Small intestine (tissue), 7 donors: ENCODE measurements at regions not wholly inside any gene's neighbourhood (a gene's known extent, or its start where the extent isn't known, plus 50 kb on each side); places are given as distances from the start of the nearest gene placed in this dataset.

ENCODE experiments used
- DNase-seq, 2 donors: peaks; one replicate each; pipeline versions ENCODE4 v3.0.0 to v3.0.0-alpha.2; 2013
- FAIRE-seq: peaks from 2 replicates; lab custom pipeline; 2012; peaks lifted over from hg19 to GRCh38; lab: Jason Lieb, UNC
- H3K27ac ChIP-seq, 3 donors: one replicate each; pipeline ENCODE4 v1.5.1; 2013; ENCODE audit warnings: low read length in 2 of 3, mild to moderate bottlenecking in 2 of 3, control low read depth in 1 of 3, inconsistent platforms in 1 of 3, low read depth in 1 of 3, moderate library complexity in 1 of 3
- H3K27me3 ChIP-seq, 3 donors: one replicate each; pipeline ENCODE4 v1.6.1; 2013; ENCODE audit warnings: low read length in 3 of 3, inconsistent platforms in 1 of 3; ENCODE audit not compliant: control insufficient read depth in 3 of 3, insufficient read depth in 3 of 3
- H3K36me3 ChIP-seq, 3 donors: one replicate each; pipeline ENCODE4 v1.6.1; 2013; ENCODE audit warnings: low read length in 3 of 3, inconsistent platforms in 1 of 3, low read depth in 1 of 3, mild to moderate bottlenecking in 1 of 3, moderate library complexity in 1 of 3; ENCODE audit not compliant: control insufficient read depth in 3 of 3, insufficient read depth in 2 of 3
- H3K4me1 ChIP-seq, 3 donors: one replicate each; pipeline ENCODE4 v1.6.1; 2013; ENCODE audit warnings: low read length in 2 of 3, inconsistent platforms in 1 of 3, low read depth in 1 of 3, mild to moderate bottlenecking in 1 of 3, moderate library complexity in 1 of 3; ENCODE audit not compliant: control insufficient read depth in 3 of 3, insufficient read depth in 2 of 3
- H3K4me3 ChIP-seq, 3 donors: one replicate each; pipeline ENCODE4 v1.5.1; 2013; ENCODE audit warnings: low read length in 3 of 3, control low read depth in 1 of 3, inconsistent platforms in 1 of 3, low read depth in 1 of 3, mild to moderate bottlenecking in 1 of 3, moderate library complexity in 1 of 3
- H3K9me3 ChIP-seq, 2 donors: one replicate each; pipeline ENCODE4 v1.6.1; 2013; ENCODE audit warnings: low read depth in 1 of 2, low read length in 1 of 2; ENCODE audit not compliant: control insufficient read depth in 2 of 2, insufficient read depth in 1 of 2
- WGBS, 3 donors: extraction: QIAGEN DNeasy Blood & Tissue Kit; methylation state at CpG; one replicate each; pipeline ENCODE4 v1.1.7; 2013; 5-methylcytosine and 5-hydroxymethylcytosine counted together
- donor health status: healthy with polysubstance abuse.
- donor health status: control.
- donor health status: control.
- donor health status: Bipolar disorder and iron deficiency.
- donor health status: healthy.

DNA sequence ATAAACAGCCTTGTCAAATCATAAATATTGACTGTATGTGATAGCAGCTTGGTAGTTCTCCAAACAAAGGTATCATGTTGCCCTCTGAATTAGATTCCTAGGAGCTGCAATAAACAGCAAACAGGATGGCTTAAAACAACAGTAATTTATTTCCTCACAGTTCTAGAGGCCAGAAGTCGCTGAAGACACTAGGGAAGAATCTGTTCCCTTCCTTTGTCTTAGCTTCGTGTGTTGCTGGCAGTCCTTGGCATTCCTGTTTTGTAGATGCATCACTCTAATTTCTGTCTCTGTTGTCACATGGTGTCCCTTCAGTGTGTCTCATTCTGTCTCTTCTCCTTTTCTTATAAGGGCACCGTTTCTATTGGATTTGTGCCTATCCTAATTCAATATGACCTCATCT is 679.3 kb downstream of the OTOL1 start:
- FAIRE-seq (no peak), DNase-seq (no peak)
- Histone ChIP-seq H3K4me1 (no peaks in the 10 kb centered on the region), H3K36me3 (no peaks in the 10 kb centered on the region), H3K4me3 (no peak overlapping the region), H3K9me3 (peaks cover 1 to 3% of the 10 kb centered on the region in 2 donors), H3K27ac (no peak overlapping the region), H3K27me3 (no peaks in the 10 kb centered on the region)
- WGBS, 3 donors: 35 to 41% (median 39%) methylated on average over 3 of the region's 3 CpGs

- no peaks in the 10 kb centered on the region for H3K36me3 ChIP-seq
- DNase-seq: no peak
- no peak overlapping the region for H3K27ac ChIP-seq
- no peaks in the 10 kb centered on the region for H3K4me1 ChIP-seq
- 90 to 95% (median 94%) methylated on average over 1 of the region's 1 CpG for WGBS, 3 donors
- FAIRE-seq: no peak
- no peaks in the 10 kb centered on the region for H3K9me3 ChIP-seq
- H3K4me3 ChIP-seq: no peak overlapping the region
- no peaks in the 10 kb centered on the region for H3K27me3 ChIP-seq
Measured at GRCh38 chr3:162183440-162183839, 686.8 kb downstream of the OTOL1 start.

GRCh38 chr3:162192340-162193029 is 695.9 kb downstream of the OTOL1 start:
- Histone ChIP-seq H3K4me1 (no peaks in the 10 kb centered on the region), H3K27ac (no peak overlapping the region), H3K27me3 (no peaks in the 10 kb centered on the region), H3K36me3 (no peaks in the 10 kb centered on the region), H3K4me3 (no peak overlapping the region), H3K9me3 (peaks cover 0 to 2% of the 10 kb centered on the region in 2 donors)
- 55 to 85% (median 72%) methylated on average over 1 of the region's 1 CpG for WGBS, 3 donors
- DNase-seq: no peak
- no peak for FAIRE-seq

DNA sequence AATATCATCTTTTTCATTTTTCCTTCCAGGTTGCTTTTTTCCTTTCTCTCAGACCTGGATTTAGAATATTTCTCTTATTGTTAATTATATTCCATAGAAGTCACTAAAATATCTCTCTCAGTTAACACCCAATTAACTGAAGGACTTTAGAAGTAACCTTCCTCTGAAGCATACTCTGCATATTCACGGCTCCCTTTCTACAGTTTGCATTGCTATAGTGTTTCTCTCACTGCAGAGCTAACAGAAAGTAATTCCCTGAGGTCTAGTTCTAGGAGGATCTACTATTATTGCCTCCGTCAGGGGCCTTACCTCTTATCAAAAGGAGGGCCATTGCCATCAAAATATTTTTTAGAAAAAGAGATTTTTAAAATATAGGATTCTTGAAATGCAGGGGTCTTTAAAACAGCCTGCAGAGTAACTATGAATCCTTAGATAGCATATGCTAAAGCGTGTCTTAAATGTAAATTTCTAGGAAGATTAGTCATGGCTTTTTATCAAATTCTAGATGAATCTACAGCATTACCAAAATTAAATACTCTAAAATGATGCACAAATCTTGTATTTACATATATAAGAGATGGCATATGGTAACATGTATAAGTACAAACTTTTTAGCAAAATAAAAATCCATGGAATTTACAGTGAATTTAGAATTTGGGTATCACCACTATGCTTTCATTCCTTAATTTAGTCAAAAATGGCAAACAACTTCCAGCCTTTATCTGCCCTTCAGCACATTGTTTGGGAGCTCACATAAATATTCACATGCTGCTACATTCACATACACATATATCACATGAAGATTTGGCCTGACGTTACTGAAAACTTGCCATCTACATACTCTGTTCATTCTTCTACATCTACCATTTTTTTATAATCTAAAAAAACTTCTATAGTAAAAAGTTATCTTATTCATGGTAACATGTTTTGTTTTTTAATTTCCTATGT is 696.8 kb downstream of the OTOL1 start:
- Histone ChIP-seq H3K27me3 (no peaks in the 10 kb centered on the region), H3K4me3 (no peak overlapping the region), H3K9me3 (peaks cover 0 to 2% of the 10 kb centered on the region in 2 donors), H3K36me3 (no peaks in the 10 kb centered on the region), H3K4me1 (no peaks in the 10 kb centered on the region), H3K27ac (no peak overlapping the region)
- DNase-seq (no peak), FAIRE-seq (no peak)
- WGBS, 3 donors: 67 to 81% (median 69%) methylated on average over 4 of the region's 4 CpGs

DNA sequence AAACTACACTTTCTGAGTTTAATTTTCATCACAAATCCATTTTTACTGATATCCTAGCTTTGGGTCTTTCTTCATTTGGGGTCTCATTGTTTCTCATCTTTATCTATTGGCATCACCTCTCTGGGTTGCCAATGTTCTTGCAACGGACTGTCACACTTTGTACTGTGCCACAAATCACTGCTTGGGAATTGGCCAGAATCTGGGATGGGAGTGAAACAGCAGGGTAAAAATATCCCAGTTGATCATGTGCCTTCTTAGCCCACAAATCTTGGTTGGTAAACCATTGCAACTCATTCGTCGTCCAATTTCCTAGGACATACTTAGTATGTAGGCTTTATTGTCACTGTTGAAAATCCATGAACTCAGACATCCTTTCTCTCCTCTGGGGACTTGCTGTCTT is 698.5 kb downstream of the OTOL1 start:
- FAIRE-seq (no peak), DNase-seq (no peak)
- no peaks in the 10 kb centered on the region for H3K4me1 ChIP-seq
- H3K27ac ChIP-seq: no peak overlapping the region
- H3K4me3 ChIP-seq: no peak overlapping the region
- 74 to 90% (median 75%) methylated on average over 3 of the region's 3 CpGs for WGBS, 3 donors
- no peaks in the 10 kb centered on the region for H3K27me3 ChIP-seq
- H3K36me3 ChIP-seq: no peaks in the 10 kb centered on the region
- peaks cover 0 to 2% of the 10 kb centered on the region in 2 donors for H3K9me3 ChIP-seq

DNA sequence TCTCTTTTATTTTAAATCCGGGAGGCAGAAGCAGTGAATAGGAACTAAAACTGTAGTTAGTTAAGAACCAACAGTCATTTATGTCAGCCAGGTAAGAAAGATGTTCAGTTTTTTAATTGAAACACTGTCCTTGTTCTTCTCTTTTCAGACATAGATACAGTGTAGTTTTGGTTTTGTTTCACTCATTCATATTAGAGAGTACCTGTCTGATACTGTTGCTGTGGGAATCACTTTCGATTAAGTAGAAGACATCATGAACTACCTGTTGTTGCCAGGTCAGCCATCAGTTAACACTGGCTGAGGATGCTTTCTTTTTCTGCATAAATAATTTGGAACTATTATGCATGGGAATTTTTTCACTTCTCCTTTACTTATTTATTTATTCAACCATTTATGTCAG is 700.4 kb downstream of the OTOL1 start:
- H3K27me3 ChIP-seq: no peaks in the 10 kb centered on the region
- no peak overlapping the region for H3K27ac ChIP-seq
- DNase-seq: no peak
- no peaks in the 10 kb centered on the region for H3K36me3 ChIP-seq
- no peak for FAIRE-seq
- 54 to 67% (median 60%) methylated on average over 2 of the region's 2 CpGs for WGBS, 3 donors
- H3K4me3 ChIP-seq: no peak overlapping the region
- no peaks in the 10 kb centered on the region for H3K4me1 ChIP-seq
- no peaks in the 10 kb centered on the region for H3K9me3 ChIP-seq

GRCh38 chr3:162200836-162201235 is 704.2 kb downstream of the OTOL1 start:
- no peak overlapping the region for H3K4me3 ChIP-seq
- FAIRE-seq: no peak

DNA sequence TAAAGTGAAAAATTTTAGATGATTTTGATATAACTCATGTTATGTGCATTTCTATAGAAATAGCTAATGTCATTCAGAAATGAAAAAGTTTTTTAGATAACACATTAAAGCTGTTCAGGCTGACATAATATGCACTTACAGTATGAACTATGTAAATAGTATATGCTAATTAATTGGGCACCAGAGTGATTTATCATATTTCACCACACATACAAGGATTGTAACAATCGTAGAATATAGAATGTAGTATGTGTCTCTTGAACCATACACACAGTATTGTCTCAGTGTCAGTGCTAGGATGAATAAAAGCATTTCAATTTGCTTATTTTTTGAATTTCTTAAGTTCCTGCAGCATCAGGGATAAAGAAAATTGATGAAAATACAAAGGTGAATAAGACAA is 710.0 kb downstream of the OTOL1 start:
- Histone ChIP-seq H3K4me1 (no peaks in the 10 kb centered on the region), H3K27me3 (no peaks in the 10 kb centered on the region), H3K36me3 (no peaks in the 10 kb centered on the region), H3K4me3 (no peak overlapping the region), H3K9me3 (no peaks in the 10 kb centered on the region), H3K27ac (no peak overlapping the region)
- DNase-seq: no peak
- no peak for FAIRE-seq
- WGBS, 3 donors: 74 to 77% (median 76%) methylated on average over 1 of the region's 1 CpG

More at GRCh38 chr3:162200836-162201235, 704.2 kb downstream of the OTOL1 start:
- DNase-seq: no peak
- Histone ChIP-seq H3K27ac (no peak overlapping the region), H3K9me3 (no peaks in the 10 kb centered on the region), H3K27me3 (no peaks in the 10 kb centered on the region), H3K4me1 (no peaks in the 10 kb centered on the region), H3K36me3 (no peaks in the 10 kb centered on the region)
- WGBS, 3 donors: 40 to 62% (median 40%) methylated on average over 7 of the region's 7 CpGs
